Right cardiac atrium (tissue), 5 donors: ENCODE measurements at regions not wholly inside any gene's neighbourhood (a gene's known extent, or its start where the extent isn't known, plus 50 kb on each side); places are given as distances from the start of the nearest gene placed in this dataset.
"Not testable (repeated sequence)": the region's sequence is repeated elsewhere in the genome, so short reads cannot be mapped to it uniquely, and the experiment has no call there.

Experiments
- ATAC-seq, 2 donors: fragments of 200-7000 bp; cut with Tn5 transposase; one replicate each; pipeline versions ENCODE4 v1.8.0 to v1.9.1; 2020; ENCODE audit warnings: moderate library complexity in 2 of 2, mild to moderate bottlenecking in 1 of 2
- DNase-seq, 3 donors: peaks; one replicate each; pipeline ENCODE4 v3.0.0-alpha.2; 2020
- H3K27ac ChIP-seq: one replicate; pipeline ENCODE4 v1.5.1; 2013; ENCODE audit warnings: mild to moderate bottlenecking, low read length, control low read depth, moderate library complexity
- H3K27me3 ChIP-seq: one replicate; pipeline ENCODE4 v1.6.1; 2013; ENCODE audit not compliant: control insufficient read depth, insufficient read depth
- H3K4me1 ChIP-seq: one replicate; pipeline ENCODE4 v1.6.1; 2013; ENCODE audit warnings: low read length; ENCODE audit not compliant: control insufficient read depth, insufficient read depth
- H3K4me3 ChIP-seq: one replicate; pipeline ENCODE4 v1.5.1; 2013; ENCODE audit warnings: low read length, control low read depth
- H3K9me3 ChIP-seq: one replicate; pipeline ENCODE4 v1.6.1; 2013; ENCODE audit warnings: low read length; ENCODE audit not compliant: control insufficient read depth
- whole genome bisulfite sequencing: extraction: QIAGEN DNeasy Blood & Tissue Kit; methylation state at CpG from one replicate; pipeline ENCODE4 v1.1.7; 2013; 5-methylcytosine and 5-hydroxymethylcytosine counted together
- intact Hi-C, 4 donors: fragments of 100-400 bp; cut with DNase I; formaldehyde crosslinking; loops; one replicate each; pipeline versions ENCODE4 v1.11.0 to v1.14.0; 2022 to 2023
- donor health status: healthy with polysubstance abuse.
- donor health status: DM: no; HTN: yes; CAD: no.
- donor health status: DM: no; HTN: no; CAD: no.
- donor health status: DM: no; HTN: yes; CAD: no; lungs with severe emphysema.
- donor health status: DM: yes; HTN: yes; CAD: no.

DNA sequence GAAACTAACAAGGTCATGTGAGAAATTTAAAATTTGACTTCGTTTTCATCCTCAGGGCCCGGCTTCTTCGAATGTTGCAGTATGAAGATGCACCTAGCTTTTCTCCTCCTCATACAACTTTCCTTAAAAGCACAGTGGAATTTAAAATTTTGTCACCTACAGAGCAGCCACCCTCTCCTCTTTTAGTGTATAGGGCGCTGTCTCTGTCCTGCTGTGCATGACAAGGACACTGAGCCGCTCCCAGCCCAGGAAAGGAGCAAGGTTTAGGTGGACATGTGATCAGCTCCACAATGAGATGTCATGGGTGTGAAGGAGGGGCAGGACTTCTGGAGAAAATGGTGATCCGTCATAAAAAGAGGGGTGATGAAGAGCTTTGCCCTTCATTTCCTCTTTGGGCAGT is 1185.4 kb downstream of the RPIA start:
- WGBS = 67% methylated on average over 6 of the region's 6 CpGs
- intact Hi-C loops, H3K4me1 ChIP-seq, H3K27me3 ChIP-seq, DNase-seq, H3K9me3 ChIP-seq, H3K4me3 ChIP-seq, H3K27ac ChIP-seq, ATAC-seq: not testable (repeated sequence)

DNA sequence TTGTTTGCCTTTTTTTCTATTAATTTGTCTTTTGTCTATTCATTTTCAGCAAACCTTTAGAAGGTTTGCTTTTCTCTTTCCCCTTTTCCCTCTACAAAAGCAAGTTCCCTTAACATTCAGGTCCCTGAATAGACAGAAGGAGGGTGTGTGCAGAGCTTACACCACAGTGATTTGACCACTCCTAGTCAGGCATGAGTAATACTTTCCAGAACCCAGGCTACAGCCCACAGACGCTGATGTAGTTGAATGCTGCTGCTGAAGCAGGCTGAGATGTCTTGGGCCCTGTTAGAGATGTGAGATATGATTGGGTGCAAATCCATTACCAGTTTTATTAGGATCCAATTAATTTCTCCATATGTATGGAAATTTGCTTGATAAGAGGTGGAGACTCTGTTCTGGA is 1191.4 kb downstream of the RPIA start:
- H3K9me3 ChIP-seq, H3K4me1 ChIP-seq, H3K27ac ChIP-seq, DNase-seq, H3K4me3 ChIP-seq, ATAC-seq, intact Hi-C loops, H3K27me3 ChIP-seq: not testable (repeated sequence)
- 18% methylated on average over 1 of the region's 1 CpG for WGBS

DNA sequence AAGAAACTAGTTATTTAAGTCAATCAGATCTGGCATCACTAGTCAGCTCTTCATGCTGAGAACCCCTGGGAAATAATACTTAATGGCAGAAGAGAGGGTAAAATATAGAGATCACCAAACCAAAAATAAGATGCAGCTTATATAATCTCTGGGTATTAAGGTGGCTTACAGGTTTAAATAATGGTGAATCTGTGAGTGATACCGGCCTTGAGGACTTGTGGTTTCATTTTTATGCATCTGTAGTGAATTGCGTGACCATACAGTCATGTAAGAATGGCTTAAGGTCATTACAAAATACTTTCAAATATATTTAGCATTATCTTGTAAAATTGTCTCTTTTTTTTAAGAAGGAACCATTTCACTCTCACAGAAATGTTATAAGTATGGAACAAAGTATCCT is 1192.2 kb downstream of the RPIA start:
- DNase-seq, H3K27me3 ChIP-seq, ATAC-seq, H3K9me3 ChIP-seq, intact Hi-C loops, H3K27ac ChIP-seq, H3K4me3 ChIP-seq, H3K4me1 ChIP-seq: not testable (repeated sequence)
- WGBS = 64% methylated on average over 1 of the region's 2 CpGs

DNA sequence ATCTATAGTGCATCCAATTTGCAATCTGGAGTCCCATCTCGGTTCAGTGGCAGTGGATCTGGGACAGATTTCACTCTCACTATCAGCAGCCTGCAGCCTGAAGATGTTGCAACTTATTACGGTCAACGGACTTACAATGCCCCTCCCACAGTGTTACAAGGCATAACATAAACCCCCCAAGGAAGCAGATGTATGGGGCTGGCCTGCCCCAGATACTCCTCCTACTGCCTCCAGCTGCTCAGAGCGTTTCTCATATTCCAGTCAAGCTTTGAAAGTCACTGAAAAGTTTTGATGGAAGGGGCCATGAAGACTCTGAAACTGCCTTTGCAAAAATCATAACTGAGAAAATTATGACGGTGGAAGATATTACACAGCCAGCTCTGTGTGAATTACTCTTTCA is 1193.6 kb downstream of the RPIA start:
- intact Hi-C loops = not testable (repeated sequence)

DNA sequence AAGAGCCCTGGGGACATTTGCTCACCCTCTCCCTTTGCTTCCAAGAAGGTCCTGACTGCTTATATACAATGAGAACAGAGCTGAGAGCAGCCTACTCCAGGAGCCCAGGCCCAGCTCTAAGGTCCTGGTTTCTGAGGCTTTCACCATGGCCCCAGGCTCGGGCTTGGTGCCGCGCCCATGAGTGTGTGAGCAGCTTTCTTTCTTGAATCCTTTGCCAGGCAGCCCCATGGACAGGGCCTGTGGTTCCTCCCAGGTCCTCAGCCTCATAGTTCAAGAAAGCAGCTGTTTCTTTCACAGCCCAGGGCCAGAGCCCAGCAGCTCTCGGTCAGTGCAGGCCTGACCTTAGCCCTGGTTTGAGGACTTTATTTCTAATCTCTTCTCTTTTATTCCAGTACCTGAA is 1197.2 kb downstream of the RPIA start:
- H3K27ac ChIP-seq, ATAC-seq, intact Hi-C loops: not testable (repeated sequence)

More for the DNA sequence above, 1193.6 kb downstream of the RPIA start:
- DNase-seq, ATAC-seq, H3K27ac ChIP-seq, H3K27me3 ChIP-seq, H3K9me3 ChIP-seq, H3K4me1 ChIP-seq, H3K4me3 ChIP-seq: not testable (repeated sequence)
- 34% methylated on average over 1 of the region's 5 CpGs for WGBS

DNA sequence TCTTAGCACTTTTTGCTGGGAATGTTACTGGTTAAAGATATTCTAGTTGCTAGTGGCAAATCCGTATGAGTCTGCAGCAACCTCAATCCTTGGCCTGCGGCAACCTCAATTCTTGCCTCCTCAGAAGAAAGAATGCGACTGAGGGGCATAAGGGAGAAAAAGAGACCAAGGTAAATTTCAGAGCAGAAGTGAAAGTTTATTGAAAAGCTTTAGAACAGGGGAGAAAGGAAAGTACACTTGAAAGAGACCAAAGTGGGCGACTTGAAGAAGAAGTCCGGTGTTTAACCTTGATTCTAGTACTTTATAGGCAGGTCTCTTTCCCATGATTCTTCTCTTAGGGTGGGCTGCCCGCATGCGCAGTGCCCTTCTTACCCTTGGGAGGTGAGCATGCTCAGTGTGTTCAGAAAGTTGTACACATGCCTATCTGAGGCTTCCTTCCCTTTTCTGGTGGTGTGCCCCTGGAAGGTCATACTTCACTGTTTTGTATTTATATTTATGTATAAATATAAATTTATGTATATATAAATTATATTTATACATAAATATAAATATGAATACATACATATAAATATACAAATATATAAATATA is 1198.8 kb downstream of the RPIA start:
- ATAC-seq = not testable (repeated sequence)

More for the DNA sequence above, 1197.2 kb downstream of the RPIA start:
- not testable (repeated sequence) for H3K4me1 ChIP-seq, H3K9me3 ChIP-seq, H3K27me3 ChIP-seq, H3K4me3 ChIP-seq, DNase-seq
- WGBS = no CpG with 5 or more reads among the region's 4 CpGs

DNA sequence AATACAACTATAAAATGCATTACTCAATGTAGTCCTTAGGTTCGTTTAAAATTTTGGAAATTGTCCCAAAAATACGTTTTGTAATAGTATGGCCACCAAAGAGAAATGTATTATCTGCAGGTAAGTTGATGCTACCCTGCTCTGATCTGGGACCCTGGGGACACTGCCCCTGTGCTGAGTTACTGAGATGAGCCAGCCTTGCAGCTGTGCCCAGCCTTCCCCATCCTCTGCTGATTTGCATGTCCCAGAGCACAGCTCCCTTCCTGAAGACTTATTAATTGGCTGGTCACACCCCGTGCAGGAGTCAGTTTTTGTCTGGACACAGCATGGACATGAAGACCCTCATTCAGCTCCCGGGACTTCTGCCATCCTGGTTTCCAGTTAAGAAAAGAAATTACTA is 1203.5 kb downstream of the RPIA start:
- intact Hi-C loops, H3K27ac ChIP-seq, H3K4me1 ChIP-seq, H3K27me3 ChIP-seq, DNase-seq, ATAC-seq, H3K9me3 ChIP-seq, H3K4me3 ChIP-seq: not testable (repeated sequence)
- no CpG with 5 or more reads among the region's 4 CpGs for WGBS

More for the DNA sequence above, 1198.8 kb downstream of the RPIA start:
- H3K27ac ChIP-seq, H3K4me3 ChIP-seq, H3K9me3 ChIP-seq, H3K27me3 ChIP-seq, H3K4me1 ChIP-seq, intact Hi-C loops, DNase-seq: not testable (repeated sequence)
- no CpG with 5 or more reads among the region's 7 CpGs for WGBS

- ATAC-seq, H3K27ac ChIP-seq, H3K27me3 ChIP-seq, H3K4me1 ChIP-seq, intact Hi-C loops, H3K4me3 ChIP-seq, H3K9me3 ChIP-seq, DNase-seq: not testable (repeated sequence)
- no CpG with 5 or more reads among the region's 6 CpGs for WGBS
These were observed 1204.2 kb downstream of the RPIA start for GRCh38 chr2:89895629-89896028.

GRCh38 chr2:89927018-89927417 is 1235.5 kb downstream of the RPIA start:
- H3K4me3 ChIP-seq, ATAC-seq, H3K27me3 ChIP-seq, DNase-seq, H3K4me1 ChIP-seq, H3K9me3 ChIP-seq, intact Hi-C loops, H3K27ac ChIP-seq: not testable (repeated sequence)
- WGBS = 53% methylated on average over 2 of the region's 2 CpGs

DNA sequence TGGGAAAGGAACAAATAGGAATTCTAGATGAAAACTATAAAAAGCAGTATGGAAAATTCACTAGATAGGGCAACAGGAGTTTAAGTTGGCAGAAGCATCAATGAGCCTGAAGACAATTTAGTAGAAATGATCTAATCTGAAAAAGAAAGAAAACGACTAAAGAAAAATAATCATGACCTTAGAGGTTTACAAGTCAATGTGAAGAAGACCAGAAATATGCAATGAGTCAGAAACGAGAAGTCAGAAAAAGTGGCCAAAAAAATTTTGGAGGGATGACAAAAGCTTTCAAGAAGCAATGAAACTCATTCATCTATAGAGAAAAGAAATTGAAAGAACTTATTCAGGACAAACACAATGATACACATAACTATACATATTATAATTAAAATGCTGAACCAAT is 1244.0 kb downstream of the RPIA start:
- H3K4me3 ChIP-seq, H3K4me1 ChIP-seq, H3K27me3 ChIP-seq, intact Hi-C loops, H3K27ac ChIP-seq, DNase-seq, ATAC-seq, H3K9me3 ChIP-seq: not testable (repeated sequence)
- WGBS = 24% methylated on average over 2 of the region's 2 CpGs

- intact Hi-C loops, DNase-seq, H3K4me1 ChIP-seq, ATAC-seq, H3K9me3 ChIP-seq, H3K4me3 ChIP-seq, H3K27ac ChIP-seq, H3K27me3 ChIP-seq: not testable (repeated sequence)
- 44% methylated on average over 2 of the region's 2 CpGs for WGBS
These were observed 1244.5 kb downstream of the RPIA start for GRCh38 chr2:89936011-89936410.

GRCh38 chr2:89936559-89936958 is 1245.1 kb downstream of the RPIA start:
- H3K27me3 ChIP-seq, H3K4me3 ChIP-seq, intact Hi-C loops, DNase-seq, H3K27ac ChIP-seq, ATAC-seq, H3K9me3 ChIP-seq, H3K4me1 ChIP-seq: not testable (repeated sequence)
